GM13977 (cell line): ENCODE measurements at regions not wholly inside any gene's neighbourhood (a gene's known extent, or its start where the extent isn't known, plus 50 kb on each side); places are given as distances from the start of the nearest gene placed in this dataset.

ENCODE experiments used
- DNase-seq: peaks from one replicate; pipeline ENCODE4 v3.0.0; 2012; ENCODE audit warnings: low spot score
- in situ Hi-C: fragments of 300-500 bp; cut with MboI; formaldehyde crosslinking; loops from one replicate; pipeline ENCODE4 v1.12.0; 2022; ENCODE audit warnings: low sequenced_read_pairs, low pct_unique_long_range_greater_than_20kb, mixed read lengths, inconsistent platforms; ENCODE audit not compliant: unreplicated experiment
- TF ChIP-seq, protein P1 (sequence below): IDR thresholded peaks from 2 replicates; pipeline ENCODE4 v1.5.1; 2012; ENCODE audit warnings: mild to moderate bottlenecking, control low read depth; ENCODE audit not compliant: insufficient read depth; ENCODE audit errors: extremely low read depth, missing control alignments

DNA sequence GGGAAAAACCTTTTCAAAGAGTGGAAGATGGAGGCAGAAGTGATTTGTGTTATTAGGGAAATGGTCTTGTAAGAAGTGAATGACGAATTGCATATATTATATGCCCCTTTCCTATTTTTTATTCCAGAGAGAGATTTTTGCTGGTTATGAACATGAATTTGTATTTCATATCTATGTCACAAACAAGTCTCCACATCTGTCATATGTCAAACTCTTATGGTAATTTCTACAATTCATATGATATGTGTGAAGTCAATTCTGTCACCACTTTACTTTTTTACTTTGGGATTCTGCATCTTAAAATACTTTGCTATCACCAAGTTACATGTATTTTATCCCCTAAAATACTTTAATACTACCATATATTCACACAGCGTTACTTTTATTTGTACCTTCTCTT, 594.2 kb upstream of the ARPP21 start:
- in situ Hi-C loops = no loop called here
- DNase-seq = no peak
- TF ChIP-seq, protein P1, sequence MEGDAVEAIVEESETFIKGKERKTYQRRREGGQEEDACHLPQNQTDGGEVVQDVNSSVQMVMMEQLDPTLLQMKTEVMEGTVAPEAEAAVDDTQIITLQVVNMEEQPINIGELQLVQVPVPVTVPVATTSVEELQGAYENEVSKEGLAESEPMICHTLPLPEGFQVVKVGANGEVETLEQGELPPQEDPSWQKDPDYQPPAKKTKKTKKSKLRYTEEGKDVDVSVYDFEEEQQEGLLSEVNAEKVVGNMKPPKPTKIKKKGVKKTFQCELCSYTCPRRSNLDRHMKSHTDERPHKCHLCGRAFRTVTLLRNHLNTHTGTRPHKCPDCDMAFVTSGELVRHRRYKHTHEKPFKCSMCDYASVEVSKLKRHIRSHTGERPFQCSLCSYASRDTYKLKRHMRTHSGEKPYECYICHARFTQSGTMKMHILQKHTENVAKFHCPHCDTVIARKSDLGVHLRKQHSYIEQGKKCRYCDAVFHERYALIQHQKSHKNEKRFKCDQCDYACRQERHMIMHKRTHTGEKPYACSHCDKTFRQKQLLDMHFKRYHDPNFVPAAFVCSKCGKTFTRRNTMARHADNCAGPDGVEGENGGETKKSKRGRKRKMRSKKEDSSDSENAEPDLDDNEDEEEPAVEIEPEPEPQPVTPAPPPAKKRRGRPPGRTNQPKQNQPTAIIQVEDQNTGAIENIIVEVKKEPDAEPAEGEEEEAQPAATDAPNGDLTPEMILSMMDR = no peak

DNA sequence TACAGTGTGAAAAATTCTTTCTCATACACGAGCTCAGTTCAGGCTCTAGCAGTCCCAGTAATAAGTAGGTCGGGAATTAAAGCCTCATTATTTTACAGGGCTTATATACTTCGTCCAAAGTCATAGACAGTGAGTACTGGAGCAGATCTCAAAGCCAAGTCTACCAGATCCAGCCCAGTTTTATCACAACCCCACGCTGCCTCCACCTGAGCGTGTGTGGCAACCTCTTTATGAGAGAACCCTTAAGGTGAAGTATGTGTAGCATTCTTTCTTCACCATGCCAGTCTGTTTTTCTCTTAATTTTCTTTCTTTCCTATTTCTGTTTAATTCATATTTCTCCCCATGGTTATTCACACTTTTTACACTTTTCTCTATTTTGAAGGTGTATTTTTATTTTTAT, 574.6 kb upstream of the ARPP21 start:
- DNase-seq = no peak
- in situ Hi-C loops = no loop called here
- TF ChIP-seq, protein P1 = no peak

DNA sequence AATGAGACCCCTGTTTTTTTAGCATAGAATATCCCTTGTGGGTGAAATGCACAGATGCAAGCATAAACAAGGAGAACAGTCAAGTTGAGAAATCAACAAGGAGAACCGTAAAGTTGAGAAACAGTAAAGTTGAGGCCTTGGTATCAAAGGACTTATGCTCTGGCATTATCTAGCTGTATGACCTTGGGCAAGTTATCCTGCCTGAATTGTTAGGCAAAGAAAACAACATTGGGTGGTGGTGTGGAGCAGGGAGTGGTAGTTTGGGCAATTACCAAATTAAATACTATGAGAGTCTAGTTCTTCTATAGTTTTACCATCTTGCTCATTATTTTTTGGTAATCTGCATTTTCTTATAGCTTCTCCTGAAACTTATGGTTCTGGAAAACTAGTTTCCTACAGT, 573.4 kb upstream of the ARPP21 start:
- DNase-seq = no peak
- TF ChIP-seq, protein P1 = no peak
- in situ Hi-C loops = no loop called here

DNA sequence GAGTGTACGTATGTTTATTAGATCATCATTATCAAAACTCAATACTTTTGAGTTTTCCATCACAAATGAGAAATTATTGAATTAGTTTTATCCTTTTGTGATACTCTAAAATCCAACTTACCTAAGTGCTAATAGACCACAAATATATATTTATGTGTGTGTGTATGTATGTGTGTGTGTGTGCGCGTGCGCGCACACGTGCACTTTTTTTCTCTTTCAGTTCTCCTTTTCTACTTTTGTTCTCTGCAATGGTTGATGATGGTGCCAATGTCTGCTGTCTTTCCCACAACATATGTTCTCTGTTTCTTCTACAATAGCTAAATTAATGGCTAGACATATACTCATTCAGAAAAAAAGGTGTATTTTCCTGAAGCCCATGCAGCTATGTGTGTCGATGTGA, 571.6 kb upstream of the ARPP21 start:
- in situ Hi-C loops = no loop called here
- TF ChIP-seq, protein P1 = no peak
- no peak for DNase-seq

DNA sequence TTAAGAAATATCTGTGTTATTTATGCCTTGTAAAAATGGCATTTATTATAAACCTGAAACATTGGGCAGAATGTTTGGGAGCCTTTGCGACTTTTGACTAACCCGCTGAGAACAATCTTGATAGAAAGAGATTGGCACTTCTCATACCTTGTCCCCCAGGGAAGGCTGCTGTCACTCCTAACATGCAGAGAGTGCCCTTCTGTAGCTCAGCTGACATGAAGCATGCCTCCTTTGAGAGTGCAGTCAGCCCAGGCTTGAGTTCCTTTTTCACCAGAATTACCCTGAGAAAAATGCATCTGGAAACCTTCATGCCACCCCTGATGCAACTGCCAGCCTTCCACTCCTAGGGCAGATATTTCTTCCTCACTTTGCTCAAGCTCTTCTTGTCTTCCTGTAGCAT, 569.2 kb upstream of the ARPP21 start:
- TF ChIP-seq, protein P1 = no peak
- DNase-seq = no peak
- in situ Hi-C loops = no loop called here

DNA sequence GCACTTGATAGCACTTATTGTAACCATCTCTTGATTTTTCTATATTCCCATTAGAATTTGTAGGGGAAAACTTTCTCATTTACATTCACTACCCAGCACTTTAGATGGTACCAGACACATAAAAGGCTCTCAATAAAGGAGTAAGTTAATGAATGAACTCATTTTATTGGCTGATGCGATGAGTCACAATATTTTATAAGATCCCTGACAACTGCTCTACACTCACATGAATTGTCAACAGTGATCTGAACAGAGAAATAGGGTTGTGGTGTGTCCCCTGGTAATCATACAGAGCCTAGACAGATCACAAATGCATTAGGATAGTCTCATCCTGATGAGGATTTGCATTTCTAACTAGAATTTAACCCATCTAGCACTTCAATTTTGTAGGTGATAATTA, 567.6 kb upstream of the ARPP21 start:
- no peak for DNase-seq
- TF ChIP-seq, protein P1 = no peak
- in situ Hi-C loops = no loop called here

DNA sequence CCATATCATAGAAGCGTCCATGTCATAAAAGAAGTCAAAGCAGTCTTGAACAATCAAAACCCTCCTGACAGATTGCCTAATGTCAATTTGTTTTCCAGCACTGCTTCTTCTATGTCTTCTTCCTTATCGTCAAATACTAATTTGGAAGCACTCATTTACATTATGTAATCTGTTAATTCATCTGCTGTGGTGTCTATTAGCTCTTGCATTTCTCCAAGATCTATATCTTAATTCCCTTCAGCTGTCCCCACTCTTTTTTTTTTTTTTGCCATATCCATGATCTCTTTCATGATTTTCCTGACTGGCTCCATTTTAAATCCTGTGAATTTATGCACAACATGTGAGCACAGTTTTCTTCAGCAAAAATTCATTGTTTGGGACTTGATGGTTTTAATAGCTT, 560.5 kb upstream of the ARPP21 start:
- DNase-seq = no peak
- TF ChIP-seq, protein P1 = no peak
- in situ Hi-C loops = no loop called here
